Karpas-422 (cell line): ENCODE measurements at regions not wholly inside any gene's neighbourhood (a gene's known extent, or its start where the extent isn't known, plus 50 kb on each side); places are given as distances from the start of the nearest gene placed in this dataset.

Experiments
- DNase-seq: peaks from one replicate; pipeline ENCODE4 v3.0.0-alpha.2; 2015
- H2AFZ ChIP-seq: fragments of 200-600 bp; sonication (generic); 2 replicates; pipeline ENCODE4 v1.6.1; 2014; ENCODE audit warnings: antibody characterized with exemption, low read length, mixed read lengths
- H3K27ac ChIP-seq: fragments of 200-600 bp; sonication (generic); 2 replicates; pipeline ENCODE4 v1.5.1; 2014; ENCODE audit warnings: mild to moderate bottlenecking, low read length, moderate library complexity
- H3K27me3 ChIP-seq: fragments of 200-600 bp; sonication (generic); 2 replicates; pipeline ENCODE4 v1.6.1; 2014; ENCODE audit warnings: low read length, mixed read lengths
- H3K36me3 ChIP-seq: fragments of 200-600 bp; sonication (generic); 2 replicates; pipeline ENCODE4 v1.6.1; 2014; ENCODE audit warnings: low read length, mixed read lengths; ENCODE audit not compliant: insufficient read depth
- H3K4me1 ChIP-seq: fragments of 200-600 bp; sonication (generic); 2 replicates; pipeline ENCODE4 v1.6.1; 2014; ENCODE audit warnings: mild to moderate bottlenecking, low read length, mixed read lengths
- H3K4me2 ChIP-seq: fragments of 200-600 bp; sonication (generic); 2 replicates; pipeline ENCODE4 v1.6.1; 2014; ENCODE audit warnings: low read length, low read depth, mild to moderate bottlenecking; ENCODE audit not compliant: poor library complexity, severe bottlenecking
- H3K4me3 ChIP-seq: fragments of 200-600 bp; sonication (generic); 2 replicates; pipeline ENCODE4 v1.5.1; 2014; ENCODE audit warnings: mild to moderate bottlenecking, antibody characterized with exemption, low read length, mixed read lengths
- H3K79me2 ChIP-seq: fragments of 200-600 bp; sonication (generic); 2 replicates; pipeline ENCODE4 v1.6.1; 2014; ENCODE audit warnings: mild to moderate bottlenecking, low read length, mixed read lengths
- H3K9ac ChIP-seq: fragments of 200-600 bp; sonication (generic); 2 replicates; pipeline ENCODE4 v1.6.0; 2014; ENCODE audit warnings: low read length
- H3K9me2 ChIP-seq: fragments of 200-600 bp; sonication (generic), shearing (Covaris generic); replicated peaks from 2 replicates; pipeline ENCODE4 v1.6.0; 2014; ENCODE audit warnings: mild to moderate bottlenecking, low read length, moderate library complexity; ENCODE audit not compliant: insufficient read depth
- H3K9me3 ChIP-seq: fragments of 300-700, 200-600 bp; sonication (generic); 2 replicates; pipeline ENCODE4 v1.6.1; 2014; ENCODE audit warnings: low read length, mixed read lengths
- H4K20me1 ChIP-seq: fragments of 200-600 bp; sonication (generic); 2 replicates; pipeline ENCODE4 v1.6.1; 2014; ENCODE audit warnings: mild to moderate bottlenecking, antibody characterized with exemption, low read length, low read depth; ENCODE audit not compliant: insufficient read depth

- Histone ChIP-seq H3K4me3 (no peak overlapping the region), H3K9ac (no peak overlapping the region), H3K79me2 (no peaks in the 10 kb centered on the region), H3K36me3 (no peaks in the 10 kb centered on the region), H3K27me3 (no peaks in the 10 kb centered on the region), H4K20me1 (no peaks in the 10 kb centered on the region), H2AFZ (no peak overlapping the region), H3K9me2 (no peaks in the 10 kb centered on the region), H3K4me2 (no peak overlapping the region), H3K4me1 (no peaks in the 10 kb centered on the region), H3K27ac (no peak overlapping the region), H3K9me3 (peaks cover 4% of the 10 kb centered on the region; the same call in 1 of the 2 replicates)
- DNase-seq, result no peak
Measured at GRCh38 chr9:12510551-12510950, 182.6 kb upstream of the TYRP1 start.

- H3K4me3 ChIP-seq, result no peak overlapping the region
- H3K36me3 ChIP-seq, result no peaks in the 10 kb centered on the region
- H3K4me1 ChIP-seq, result no peaks in the 10 kb centered on the region
- H3K9me3 ChIP-seq, result peaks cover 11% of the 10 kb centered on the region
- H4K20me1 ChIP-seq, result no peaks in the 10 kb centered on the region
- H3K27me3 ChIP-seq, result no peaks in the 10 kb centered on the region
- no peaks in the 10 kb centered on the region for H3K9me2 ChIP-seq
- H3K27ac ChIP-seq, result no peak overlapping the region
- H3K9ac ChIP-seq, result no peak overlapping the region
- DNase-seq, result no peak
- no peaks in the 10 kb centered on the region for H3K79me2 ChIP-seq
- no peak overlapping the region for H3K4me2 ChIP-seq
- no peak overlapping the region for H2AFZ ChIP-seq
Measured at GRCh38 chr9:12511726-12512125, 181.5 kb upstream of the TYRP1 start.

GRCh38 chr9:12516031-12516430 lies 177.2 kb upstream of the TYRP1 start:
- Histone ChIP-seq H3K36me3 (no peaks in the 10 kb centered on the region), H4K20me1 (no peaks in the 10 kb centered on the region), H3K9ac (no peak overlapping the region), H3K9me3 (peaks cover 27% of the 10 kb centered on the region), H3K9me2 (no peaks in the 10 kb centered on the region), H3K27ac (no peak overlapping the region), H2AFZ (no peak overlapping the region), H3K4me3 (no peak overlapping the region), H3K4me2 (no peak overlapping the region), H3K4me1 (no peaks in the 10 kb centered on the region), H3K27me3 (no peaks in the 10 kb centered on the region), H3K79me2 (no peaks in the 10 kb centered on the region)
- DNase-seq, result no peak

- Histone ChIP-seq H3K9ac (no peak overlapping the region), H3K9me3 (peaks cover 30% of the 10 kb centered on the region), H3K27me3 (no peaks in the 10 kb centered on the region), H3K36me3 (no peaks in the 10 kb centered on the region), H3K4me3 (no peak overlapping the region), H2AFZ (no peak overlapping the region), H3K4me2 (no peak overlapping the region), H3K27ac (no peak overlapping the region), H3K4me1 (no peaks in the 10 kb centered on the region), H4K20me1 (no peaks in the 10 kb centered on the region), H3K9me2 (no peaks in the 10 kb centered on the region), H3K79me2 (no peaks in the 10 kb centered on the region)
- DNase-seq, result no peak
Measured at GRCh38 chr9:12516573-12516972, 176.6 kb upstream of the TYRP1 start.

GRCh38 chr9:12538842-12539579 lies 154.2 kb upstream of the TYRP1 start:
- Histone ChIP-seq H4K20me1 (no peaks in the 10 kb centered on the region), H3K4me1 (no peaks in the 10 kb centered on the region), H3K9me2 (no peaks in the 10 kb centered on the region), H3K4me3 (no peak overlapping the region), H3K4me2 (no peak overlapping the region), H3K79me2 (no peaks in the 10 kb centered on the region), H3K9me3 (peaks cover 11% of the 10 kb centered on the region), H3K36me3 (no peaks in the 10 kb centered on the region), H3K9ac (no peak overlapping the region), H2AFZ (no peak overlapping the region), H3K27ac (no peak overlapping the region), H3K27me3 (no peaks in the 10 kb centered on the region)
- DNase-seq, result no peak

- H3K27me3 ChIP-seq, result no peaks in the 10 kb centered on the region
Measured at GRCh38 chr9:12539580-12539975, 153.6 kb upstream of the TYRP1 start.

GRCh38 chr9:12544700-12545099 lies 148.5 kb upstream of the TYRP1 start:
- H3K27me3 ChIP-seq, result no peaks in the 10 kb centered on the region
- no peak overlapping the region for H3K4me3 ChIP-seq
- no peak overlapping the region for H3K9ac ChIP-seq
- no peaks in the 10 kb centered on the region for H3K4me1 ChIP-seq
- H4K20me1 ChIP-seq, result no peaks in the 10 kb centered on the region
- no peaks in the 10 kb centered on the region for H3K79me2 ChIP-seq
- no peaks in the 10 kb centered on the region for H3K9me2 ChIP-seq
- H3K9me3 ChIP-seq, result peaks cover 10% of the 10 kb centered on the region
- H3K36me3 ChIP-seq, result no peaks in the 10 kb centered on the region
- H2AFZ ChIP-seq, result no peak overlapping the region
- no peak overlapping the region for H3K4me2 ChIP-seq
- H3K27ac ChIP-seq, result no peak overlapping the region
- DNase-seq, result no peak

More at GRCh38 chr9:12539580-12539975, 153.6 kb upstream of the TYRP1 start:
- H3K4me2 ChIP-seq, result no peak overlapping the region
- H3K4me3 ChIP-seq, result no peak overlapping the region
- no peak overlapping the region for H2AFZ ChIP-seq
- H3K9ac ChIP-seq, result no peak overlapping the region
- H3K4me1 ChIP-seq, result no peaks in the 10 kb centered on the region
- H3K79me2 ChIP-seq, result no peaks in the 10 kb centered on the region
- H3K36me3 ChIP-seq, result no peaks in the 10 kb centered on the region
- DNase-seq, result no peak
- no peak overlapping the region for H3K27ac ChIP-seq
- no peaks in the 10 kb centered on the region for H4K20me1 ChIP-seq
- H3K9me2 ChIP-seq, result no peaks in the 10 kb centered on the region
- peaks cover 11% of the 10 kb centered on the region for H3K9me3 ChIP-seq

- no peaks in the 10 kb centered on the region for H4K20me1 ChIP-seq
- no peak overlapping the region for H3K27ac ChIP-seq
- H3K9me2 ChIP-seq, result no peaks in the 10 kb centered on the region
- H3K4me2 ChIP-seq, result no peak overlapping the region
- no peaks in the 10 kb centered on the region for H3K27me3 ChIP-seq
- peaks cover 4% of the 10 kb centered on the region; the same call in 1 of the 2 replicates for H3K9me3 ChIP-seq
- H3K4me1 ChIP-seq, result no peaks in the 10 kb centered on the region
- H3K79me2 ChIP-seq, result no peaks in the 10 kb centered on the region
- no peaks in the 10 kb centered on the region for H3K36me3 ChIP-seq
- DNase-seq, result no peak
- no peak overlapping the region for H2AFZ ChIP-seq
- no peak overlapping the region for H3K4me3 ChIP-seq
- H3K9ac ChIP-seq, result no peak overlapping the region
Measured at GRCh38 chr9:12554636-12555035, 138.5 kb upstream of the TYRP1 start.
